ENCODE measurements at regions not wholly inside any gene's neighbourhood (a gene's known extent, or its start where the extent isn't known, plus 50 kb on each side); places are given as distances from the start of the nearest gene placed in this dataset.

- TF ChIP-seq CTCF (IDR thresholded peaks at IDR 0.05), result no peak
- TF ChIP-seq POLR2A (IDR thresholded peaks at IDR 0.05), result no peak
Measured at GRCh38 chr12:60191271-60191670, 595.4 kb downstream of the SLC16A7 start.
